GM23338 (cell line): ENCODE measurements at regions not wholly inside any gene's neighbourhood (a gene's known extent, or its start where the extent isn't known, plus 50 kb on each side); places are given as distances from the start of the nearest gene placed in this dataset.

Source experiments
- ATAC-seq: fragments of 200-7000 bp; cut with Tn5 transposase; 3 replicates; pipeline ENCODE4 v1.9.1; 2020
- DNase-seq: peaks from one replicate; pipeline ENCODE4 v3.0.0-alpha.2; 2015; ENCODE audit warnings: low spot score
- H2AFZ ChIP-seq: fragments of 200-600 bp; sonication (generic); 2 replicates; pipeline ENCODE4 v1.8.0; 2016; ENCODE audit warnings: antibody characterized with exemption, mild to moderate bottlenecking, moderate library complexity
- H3F3A ChIP-seq: fragments of 200-600 bp; sonication (generic); replicated peaks from 2 replicates; pipeline ENCODE4 v1.8.0; 2017; ENCODE audit warnings: antibody characterized with exemption, mixed run types, low read depth
- H3K27ac ChIP-seq: fragments of 200-600 bp; sonication (generic); 2 replicates; pipeline ENCODE4 v1.6.1; 2016; ENCODE audit warnings: low read depth
- H3K27me3 ChIP-seq: fragments of 200-600 bp; sonication (generic); 2 replicates; pipeline ENCODE4 v1.8.0; 2016; ENCODE audit warnings: mild to moderate bottlenecking, mixed run types, moderate library complexity; ENCODE audit not compliant: insufficient read depth
- H3K36me3 ChIP-seq: fragments of 200-600 bp; sonication (generic); 2 replicates; pipeline ENCODE4 v1.8.0; 2016; ENCODE audit warnings: mild to moderate bottlenecking; ENCODE audit not compliant: insufficient read depth
- H3K4me1 ChIP-seq: fragments of 200-600 bp; sonication (generic); 2 replicates; pipeline ENCODE4 v1.8.0; 2016; ENCODE audit warnings: mild to moderate bottlenecking, moderate library complexity; ENCODE audit not compliant: insufficient read depth
- H3K4me2 ChIP-seq: fragments of 200-600 bp; sonication (generic); 2 replicates; pipeline ENCODE4 v1.7.1; 2017; ENCODE audit warnings: mixed run types
- H3K4me3 ChIP-seq: fragments of 200-600 bp; sonication (generic); 2 replicates; pipeline ENCODE4 v1.6.1; 2016; ENCODE audit warnings: mixed run types
- H3K79me2 ChIP-seq: fragments of 200-600 bp; sonication (generic); replicated peaks from 2 replicates; pipeline ENCODE4 v1.8.0; 2017; ENCODE audit warnings: mild to moderate bottlenecking; ENCODE audit not compliant: insufficient read depth
- H3K9me2 ChIP-seq: fragments of 200-600 bp; sonication (generic); 2 replicates; pipeline ENCODE4 v1.8.0; 2017; ENCODE audit not compliant: insufficient read depth
- H4K20me1 ChIP-seq: fragments of 200-600 bp; sonication (generic); replicated peaks from 2 replicates; pipeline ENCODE4 v1.8.0; 2017; ENCODE audit warnings: mild to moderate bottlenecking; ENCODE audit not compliant: insufficient read depth
- H3K27ac Mint-ChIP-seq: 2 replicates; pipeline ENCODE4 v1.8.0; 2020; ENCODE audit warnings: inconsistent platforms, mild to moderate bottlenecking, moderate library complexity, mixed read lengths
- H3K27me3 Mint-ChIP-seq: 3 replicates; pipeline ENCODE4 v1.8.0; 2022; ENCODE audit warnings: low read depth, mild to moderate bottlenecking, moderate library complexity, mixed read lengths, inconsistent platforms; ENCODE audit not compliant: insufficient read depth, poor library complexity
- H3K36me3 Mint-ChIP-seq: 3 replicates; pipeline ENCODE4 v1.8.0; 2021; ENCODE audit warnings: low read depth, mild to moderate bottlenecking, inconsistent platforms, moderate library complexity, mixed read lengths
- H3K4me1 Mint-ChIP-seq: 3 replicates; pipeline ENCODE4 v1.8.0; 2020; ENCODE audit warnings: mild to moderate bottlenecking, inconsistent platforms, mixed read lengths
- H3K4me3 Mint-ChIP-seq: 3 replicates; pipeline ENCODE4 v1.8.0; 2021; ENCODE audit warnings: moderate library complexity, mild to moderate bottlenecking, inconsistent platforms, mixed read lengths
- H3K9me3 Mint-ChIP-seq: 3 replicates; pipeline ENCODE4 v1.8.0; 2020; ENCODE audit warnings: moderate library complexity, mild to moderate bottlenecking, inconsistent platforms, mixed read lengths
- CREB1 ChIP-seq: fragments of 250-450 bp; sonication (Bioruptor Pico); IDR thresholded peaks from 2 replicates; pipeline ENCODE4 v1.5.0; 2020; ENCODE audit warnings: low read depth, mild to moderate bottlenecking, moderate library complexity
- ETS1 ChIP-seq: IDR thresholded peaks from 2 replicates; pipeline ENCODE4 v1.6.1; 2016; ENCODE audit warnings: antibody characterized with exemption
- EZH2phosphoT487 ChIP-seq: fragments of 200-600 bp; sonication (generic); IDR thresholded peaks from one replicate; pipeline ENCODE4 v1.8.1; 2018; ENCODE audit warnings: antibody characterized with exemption; ENCODE audit not compliant: unreplicated experiment
- POLR2AphosphoS5 ChIP-seq: IDR thresholded peaks from 2 replicates; pipeline ENCODE4 v1.6.1; 2016; ENCODE audit warnings: antibody characterized with exemption, low read depth
- STAT1 ChIP-seq: IDR thresholded peaks from one replicate; pipeline ENCODE4 v1.6.1; 2016; ENCODE audit warnings: antibody characterized with exemption; ENCODE audit not compliant: unreplicated experiment
- ZNF462 ChIP-seq: fragments of 250-450 bp; sonication (Bioruptor Pico); IDR thresholded peaks from 2 replicates; pipeline ENCODE4 v1.5.0; 2020; ENCODE audit warnings: mild to moderate bottlenecking, moderate library complexity
- TF ChIP-seq, protein P1 (sequence below): IDR thresholded peaks from one replicate; pipeline ENCODE4 v1.6.1; 2018; ENCODE audit warnings: antibody characterized with exemption; ENCODE audit not compliant: unreplicated experiment

GRCh38 chr14:38079886-38080285 lies 127.8 kb upstream of the SSTR1 start (continued):
- TF ChIP-seq ZNF462 = no peak
- TF ChIP-seq, protein P1, sequence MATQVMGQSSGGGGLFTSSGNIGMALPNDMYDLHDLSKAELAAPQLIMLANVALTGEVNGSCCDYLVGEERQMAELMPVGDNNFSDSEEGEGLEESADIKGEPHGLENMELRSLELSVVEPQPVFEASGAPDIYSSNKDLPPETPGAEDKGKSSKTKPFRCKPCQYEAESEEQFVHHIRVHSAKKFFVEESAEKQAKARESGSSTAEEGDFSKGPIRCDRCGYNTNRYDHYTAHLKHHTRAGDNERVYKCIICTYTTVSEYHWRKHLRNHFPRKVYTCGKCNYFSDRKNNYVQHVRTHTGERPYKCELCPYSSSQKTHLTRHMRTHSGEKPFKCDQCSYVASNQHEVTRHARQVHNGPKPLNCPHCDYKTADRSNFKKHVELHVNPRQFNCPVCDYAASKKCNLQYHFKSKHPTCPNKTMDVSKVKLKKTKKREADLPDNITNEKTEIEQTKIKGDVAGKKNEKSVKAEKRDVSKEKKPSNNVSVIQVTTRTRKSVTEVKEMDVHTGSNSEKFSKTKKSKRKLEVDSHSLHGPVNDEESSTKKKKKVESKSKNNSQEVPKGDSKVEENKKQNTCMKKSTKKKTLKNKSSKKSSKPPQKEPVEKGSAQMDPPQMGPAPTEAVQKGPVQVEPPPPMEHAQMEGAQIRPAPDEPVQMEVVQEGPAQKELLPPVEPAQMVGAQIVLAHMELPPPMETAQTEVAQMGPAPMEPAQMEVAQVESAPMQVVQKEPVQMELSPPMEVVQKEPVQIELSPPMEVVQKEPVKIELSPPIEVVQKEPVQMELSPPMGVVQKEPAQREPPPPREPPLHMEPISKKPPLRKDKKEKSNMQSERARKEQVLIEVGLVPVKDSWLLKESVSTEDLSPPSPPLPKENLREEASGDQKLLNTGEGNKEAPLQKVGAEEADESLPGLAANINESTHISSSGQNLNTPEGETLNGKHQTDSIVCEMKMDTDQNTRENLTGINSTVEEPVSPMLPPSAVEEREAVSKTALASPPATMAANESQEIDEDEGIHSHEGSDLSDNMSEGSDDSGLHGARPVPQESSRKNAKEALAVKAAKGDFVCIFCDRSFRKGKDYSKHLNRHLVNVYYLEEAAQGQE = no peak
- no peak for TF ChIP-seq EZH2phosphoT487
- TF ChIP-seq POLR2AphosphoS5 = no peak
- TF ChIP-seq STAT1 = no peak
- TF ChIP-seq CREB1 = no peak

- Histone ChIP-seq H3K4me2 (no peak overlapping the region), H3K4me1 (peaks cover 22% of the 10 kb centered on the region), H3K4me3 (no peak overlapping the region), H3F3A (no peaks in the 10 kb centered on the region), H3K27ac (no peak overlapping the region), H3K79me2 (no peaks in the 10 kb centered on the region), H3K27me3 (no peaks in the 10 kb centered on the region), H3K9me2 (no peaks in the 10 kb centered on the region), H4K20me1 (no peaks in the 10 kb centered on the region), H3K36me3 (no peaks in the 10 kb centered on the region), H2AFZ (no peak overlapping the region)
- Mint-ChIP-seq H3K36me3 (peaks cover 3% of the 10 kb centered on the region; the same call in 1 of the 3 replicates), H3K4me1 (peaks cover 33% of the 10 kb centered on the region), H3K27me3 (no peaks in the 10 kb centered on the region), H3K27ac (no peak overlapping the region), H3K4me3 (no peak overlapping the region), H3K9me3 (peaks cover 3% of the 10 kb centered on the region; the same call in 2 of the 3 replicates)
- DNase-seq (no peak), ATAC-seq (no peak)
- TF ChIP-seq POLR2AphosphoS5 (no peak), ETS1 (no peak)
Measured at GRCh38 chr14:38080696-38081095, 127.0 kb upstream of the SSTR1 start.
